NB4 (cell line): ENCODE measurements at regions not wholly inside any gene's neighbourhood (a gene's known extent, or its start where the extent isn't known, plus 50 kb on each side); places are given as distances from the start of the nearest gene placed in this dataset.

ENCODE experiments used
- DNase-seq: peaks from one replicate; pipeline ENCODE4 v3.0.0; 2010; ENCODE audit warnings: low read depth
- H3K4me3 ChIP-seq: one replicate; pipeline ENCODE4 v1.5.1; 2011; ENCODE audit warnings: mild to moderate bottlenecking, low read depth, low read length, moderate library complexity
- MYC ChIP-seq: IDR thresholded peaks from 2 replicates; pipeline ENCODE4 v1.6.1; 2011; ENCODE audit warnings: low read depth, low read length
- POLR2A ChIP-seq: IDR thresholded peaks from 2 replicates; pipeline ENCODE4 v1.6.1; 2011; ENCODE audit warnings: mild to moderate bottlenecking; ENCODE audit not compliant: insufficient read length; ENCODE audit errors: extremely low read depth
- TF ChIP-seq, protein P1 (sequence below): IDR thresholded peaks from one replicate; pipeline ENCODE4 v1.5.1; 2012; ENCODE audit warnings: low read depth, low read length
- TF ChIP-seq, protein P2 (sequence below): IDR thresholded peaks from 2 replicates; pipeline ENCODE4 v1.6.1; 2011; ENCODE audit warnings: low read depth, low read length

DNA sequence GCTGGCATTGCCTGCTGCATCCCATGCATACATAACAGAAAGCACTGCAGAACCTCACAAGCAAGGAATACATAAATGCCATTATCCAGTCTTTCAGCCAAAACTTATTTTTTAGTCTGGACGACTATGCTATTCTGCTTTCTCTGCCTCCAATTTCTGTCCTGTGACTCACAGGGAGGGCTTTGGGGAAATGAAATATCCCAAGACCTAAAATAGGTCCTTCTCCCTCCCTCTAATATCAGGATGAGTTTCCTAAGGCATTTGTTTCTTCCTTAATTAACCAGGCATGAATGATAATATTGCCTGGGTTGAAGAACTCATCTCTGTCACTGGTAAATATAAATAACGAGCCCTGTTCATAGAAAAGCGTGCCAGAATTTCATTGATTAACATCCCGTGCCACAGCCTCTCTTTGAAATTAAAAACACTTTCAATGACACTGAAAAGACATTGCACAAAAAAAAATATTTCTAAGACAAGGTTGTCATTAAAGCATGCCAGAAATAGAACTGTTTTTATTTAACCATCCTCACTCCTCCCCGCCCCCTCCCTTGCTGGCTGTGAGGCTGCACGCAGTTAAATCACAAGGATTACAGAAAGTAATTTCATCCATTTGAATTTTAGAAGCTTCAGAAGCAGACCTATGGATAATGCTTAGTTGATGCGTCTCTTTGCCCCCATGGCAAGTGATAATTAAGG is 103.0 kb upstream of the ANKRD1 start:
- no peak for TF ChIP-seq MYC
- H3K4me3 ChIP-seq, result no peak overlapping the region
- no peak for DNase-seq

DNA sequence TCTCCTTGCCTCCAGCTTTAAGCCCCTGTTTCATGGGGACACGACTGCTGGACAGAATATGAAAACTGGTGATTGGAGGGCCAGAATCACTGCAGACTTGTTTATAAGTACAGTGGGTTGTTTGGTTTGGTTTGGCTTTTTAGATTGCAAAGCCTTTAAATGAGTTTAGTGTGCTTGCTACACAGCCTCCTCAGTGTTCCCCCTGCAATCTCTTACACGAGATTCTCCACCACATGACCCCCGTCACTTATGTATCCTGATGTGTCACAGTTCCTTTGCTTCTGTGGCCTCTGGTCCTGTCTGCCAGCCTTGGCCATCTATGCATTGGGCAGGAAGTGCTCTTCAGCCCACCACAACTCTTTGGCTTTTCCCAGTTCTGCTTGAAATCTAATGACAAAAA is 103.7 kb upstream of the ANKRD1 start:
- no peak for DNase-seq
- TF ChIP-seq MYC, result no peak
- no peak for TF ChIP-seq POLR2A
- TF ChIP-seq, protein P1, sequence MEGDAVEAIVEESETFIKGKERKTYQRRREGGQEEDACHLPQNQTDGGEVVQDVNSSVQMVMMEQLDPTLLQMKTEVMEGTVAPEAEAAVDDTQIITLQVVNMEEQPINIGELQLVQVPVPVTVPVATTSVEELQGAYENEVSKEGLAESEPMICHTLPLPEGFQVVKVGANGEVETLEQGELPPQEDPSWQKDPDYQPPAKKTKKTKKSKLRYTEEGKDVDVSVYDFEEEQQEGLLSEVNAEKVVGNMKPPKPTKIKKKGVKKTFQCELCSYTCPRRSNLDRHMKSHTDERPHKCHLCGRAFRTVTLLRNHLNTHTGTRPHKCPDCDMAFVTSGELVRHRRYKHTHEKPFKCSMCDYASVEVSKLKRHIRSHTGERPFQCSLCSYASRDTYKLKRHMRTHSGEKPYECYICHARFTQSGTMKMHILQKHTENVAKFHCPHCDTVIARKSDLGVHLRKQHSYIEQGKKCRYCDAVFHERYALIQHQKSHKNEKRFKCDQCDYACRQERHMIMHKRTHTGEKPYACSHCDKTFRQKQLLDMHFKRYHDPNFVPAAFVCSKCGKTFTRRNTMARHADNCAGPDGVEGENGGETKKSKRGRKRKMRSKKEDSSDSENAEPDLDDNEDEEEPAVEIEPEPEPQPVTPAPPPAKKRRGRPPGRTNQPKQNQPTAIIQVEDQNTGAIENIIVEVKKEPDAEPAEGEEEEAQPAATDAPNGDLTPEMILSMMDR, result no peak
- TF ChIP-seq, protein P2, sequence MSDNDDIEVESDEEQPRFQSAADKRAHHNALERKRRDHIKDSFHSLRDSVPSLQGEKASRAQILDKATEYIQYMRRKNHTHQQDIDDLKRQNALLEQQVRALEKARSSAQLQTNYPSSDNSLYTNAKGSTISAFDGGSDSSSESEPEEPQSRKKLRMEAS, result no peak
- no peak overlapping the region for H3K4me3 ChIP-seq

DNA sequence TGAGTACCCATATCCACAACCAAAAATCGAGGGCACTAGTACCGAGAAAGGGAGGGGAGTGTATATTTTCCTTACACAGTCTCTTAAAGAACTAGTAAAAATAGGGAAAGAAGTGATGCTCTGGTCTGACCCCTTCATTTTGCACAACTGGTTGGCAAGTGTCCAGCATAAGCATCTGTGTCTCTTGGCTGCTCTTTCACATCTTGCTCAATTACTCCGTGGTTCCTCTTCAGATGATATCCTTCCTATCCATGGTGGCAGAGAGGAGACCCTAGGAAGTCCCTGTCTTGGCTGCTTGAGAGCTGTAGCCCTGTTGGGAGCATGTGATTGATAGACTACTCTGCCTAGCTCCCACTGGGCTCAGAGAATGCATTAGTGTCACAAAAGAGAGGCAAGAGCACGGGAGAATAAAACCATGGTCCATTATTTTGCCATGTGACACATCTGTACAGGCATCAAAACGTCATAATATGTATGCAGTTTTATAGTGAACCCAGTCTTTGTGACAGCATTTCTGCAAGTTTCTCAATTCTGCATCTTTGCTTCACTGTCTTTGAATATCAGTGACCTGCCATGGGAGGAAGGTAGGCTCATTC is 111.8 kb upstream of the ANKRD1 start:
- no peak overlapping the region for H3K4me3 ChIP-seq
- TF ChIP-seq MYC (no peak), POLR2A (no peak)
- TF ChIP-seq, protein P1, result no peak
- TF ChIP-seq, protein P2, result no peak
- DNase-seq, result no peak

DNA sequence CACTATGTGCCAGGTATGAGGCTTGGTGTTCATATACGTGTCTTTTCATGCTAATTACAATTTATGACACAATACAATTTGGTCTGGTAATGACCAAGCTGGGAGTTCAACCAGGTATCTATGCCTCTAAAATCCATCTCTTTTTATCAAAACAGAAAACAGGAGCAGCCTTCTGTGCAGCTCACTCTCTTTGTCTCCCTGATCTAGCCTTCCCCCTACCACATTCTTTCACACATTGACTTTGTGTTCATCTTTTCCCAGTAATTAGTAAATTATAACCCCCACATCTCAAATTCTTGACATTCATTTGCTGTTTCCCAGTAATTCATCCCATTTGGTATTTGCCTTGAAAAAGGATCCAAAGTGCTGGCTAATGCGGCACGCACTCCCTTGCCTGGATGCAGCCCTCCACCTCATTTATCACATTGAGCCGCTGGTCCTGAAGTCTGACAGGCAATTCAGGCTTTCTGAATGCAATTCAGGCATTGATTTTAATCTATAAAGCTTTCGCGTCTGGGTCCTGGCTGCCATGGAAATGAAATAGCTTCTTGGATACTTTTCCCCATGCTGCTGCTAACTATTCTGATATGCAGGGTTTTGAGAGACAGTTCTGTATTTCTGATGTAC is 112.5 kb upstream of the ANKRD1 start:
- H3K4me3 ChIP-seq, result no peak overlapping the region
- no peak for DNase-seq
- TF ChIP-seq, protein P2, result no peak
- TF ChIP-seq POLR2A, result no peak
- no peak for TF ChIP-seq MYC
- TF ChIP-seq, protein P1, result no peak

DNA sequence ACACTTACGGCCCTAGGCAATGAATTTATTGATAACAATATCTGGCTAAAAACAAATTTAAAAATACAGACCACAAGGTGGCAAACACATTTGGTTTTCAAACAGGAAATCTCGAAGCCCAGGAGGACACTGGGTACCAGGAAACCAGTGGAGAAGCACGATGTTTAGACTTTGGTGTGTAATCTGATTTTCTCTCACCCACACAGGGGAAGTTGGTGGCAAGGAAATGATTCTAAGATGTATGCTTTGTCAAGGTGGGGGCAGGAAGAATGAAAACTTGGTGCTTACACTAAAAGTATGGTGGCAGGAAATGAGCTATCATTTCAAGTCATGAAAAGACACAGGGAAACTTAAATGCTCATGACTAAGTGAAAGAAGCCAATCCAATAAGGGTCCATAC is 113.2 kb upstream of the ANKRD1 start:
- TF ChIP-seq, protein P2, result no peak
- TF ChIP-seq POLR2A (no peak), MYC (no peak)
- TF ChIP-seq, protein P1, result no peak
- no peak for DNase-seq
- H3K4me3 ChIP-seq, result no peak overlapping the region

DNA sequence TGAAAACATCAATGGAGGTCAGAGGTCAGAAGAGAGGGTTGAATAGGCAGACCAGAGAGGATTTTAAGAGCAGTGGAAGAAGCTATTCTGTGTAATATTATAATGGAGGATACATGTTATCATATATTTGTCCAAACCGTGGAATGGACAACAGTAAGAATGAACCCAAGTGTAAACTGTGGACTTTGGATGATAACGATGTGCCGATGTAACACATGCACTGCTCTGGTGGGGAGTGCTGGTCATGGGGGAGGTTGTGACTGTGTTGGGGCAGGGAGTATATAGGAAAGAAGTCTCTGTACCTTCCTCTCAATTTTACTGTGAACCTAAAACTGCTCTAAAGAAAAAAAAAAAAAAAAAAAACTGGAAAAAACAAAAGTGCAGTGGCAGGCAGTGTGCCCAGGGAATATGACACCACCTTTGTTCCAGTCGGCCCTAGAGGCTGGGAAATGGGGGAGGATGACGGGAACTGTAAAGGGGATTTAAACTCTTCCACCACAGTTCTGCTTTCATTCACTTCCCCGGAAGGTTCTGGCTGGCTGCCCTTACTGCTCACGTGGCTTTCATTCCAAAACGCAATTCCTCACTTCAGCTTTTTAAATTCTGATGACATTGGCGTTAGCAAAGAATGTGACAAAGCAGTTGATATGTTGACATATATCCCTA is 113.7 kb upstream of the ANKRD1 start:
- no peak overlapping the region for H3K4me3 ChIP-seq
- DNase-seq, result no peak

More for the DNA sequence above, 113.7 kb upstream of the ANKRD1 start:
- TF ChIP-seq MYC (no peak), POLR2A (no peak)
- TF ChIP-seq, protein P1, result no peak
- TF ChIP-seq, protein P2, result no peak
